SU-DHL-6 (cell line): ENCODE measurements at regions not wholly inside any gene's neighbourhood (a gene's known extent, or its start where the extent isn't known, plus 50 kb on each side); places are given as distances from the start of the nearest gene placed in this dataset.

Source experiments
- H2AFZ ChIP-seq: fragments of 200-600 bp; sonication (generic); 2 replicates; pipeline ENCODE4 v1.6.1; 2014; ENCODE audit warnings: low read depth, mild to moderate bottlenecking, moderate library complexity, mixed read lengths, antibody characterized with exemption, low read length; ENCODE audit not compliant: severe bottlenecking
- H3F3A ChIP-seq: fragments of 200-600 bp; shearing (Covaris generic); 2 replicates; pipeline ENCODE4 v1.6.0; 2016; ENCODE audit warnings: antibody characterized with exemption, mild to moderate bottlenecking; ENCODE audit not compliant: insufficient read depth
- H3K27ac ChIP-seq: fragments of 200-600 bp; sonication (generic); 2 replicates; pipeline ENCODE4 v1.5.1; 2016; ENCODE audit warnings: low read depth, mild to moderate bottlenecking, low read length, moderate library complexity, mixed read lengths
- H3K27me3 ChIP-seq: fragments of 200-600 bp; sonication (generic), shearing (Covaris generic); 2 replicates; pipeline ENCODE4 v1.6.0; 2014; ENCODE audit warnings: mild to moderate bottlenecking, low read length
- H3K36me3 ChIP-seq: fragments of 200-600 bp; sonication (generic); 2 replicates; pipeline ENCODE4 v1.6.1; 2014; ENCODE audit warnings: mild to moderate bottlenecking, low read length, mixed read lengths
- H3K4me2 ChIP-seq: fragments of 300-600, 200-600 bp; shearing (Covaris generic), sonication (generic); 2 replicates; pipeline ENCODE4 v1.6.0; 2014; ENCODE audit warnings: low read length, low read depth, mild to moderate bottlenecking; ENCODE audit not compliant: poor library complexity, severe bottlenecking
- H3K4me3 ChIP-seq: fragments of 200-600 bp; sonication (generic); 2 replicates; pipeline ENCODE4 v1.5.1; 2014; ENCODE audit warnings: antibody characterized with exemption, low read length, mild to moderate bottlenecking, mixed read lengths; ENCODE audit not compliant: insufficient read depth, poor library complexity, severe bottlenecking
- H3K79me2 ChIP-seq: fragments of 200-600 bp; sonication (generic); 2 replicates; pipeline ENCODE4 v1.6.1; 2014; ENCODE audit warnings: mild to moderate bottlenecking, low read length, moderate library complexity; ENCODE audit not compliant: insufficient read depth
- H3K9ac ChIP-seq: fragments of 200-600 bp; sonication (generic); 2 replicates; pipeline ENCODE4 v1.7.0; 2014; ENCODE audit warnings: mild to moderate bottlenecking, low read length
- H3K9me2 ChIP-seq: fragments of 200-600 bp; sonication (generic); replicated peaks from 2 replicates; pipeline ENCODE4 v1.6.1; 2014; ENCODE audit warnings: low read length; ENCODE audit not compliant: insufficient read depth
- H3K9me3 ChIP-seq: fragments of 200-600 bp; sonication (generic); 2 replicates; pipeline ENCODE4 v1.6.1; 2014; ENCODE audit warnings: low read length, mixed read lengths; ENCODE audit not compliant: insufficient read depth
- H4K20me1 ChIP-seq: fragments of 200-600 bp; sonication (generic); 2 replicates; pipeline ENCODE4 v1.6.1; 2014; ENCODE audit warnings: low read depth, mild to moderate bottlenecking, antibody characterized with exemption, low read length, moderate library complexity, mixed read lengths
- EZH2phosphoT487 ChIP-seq: fragments of 200-600 bp; sonication (generic), shearing (Covaris generic); conservative IDR thresholded peaks from 2 replicates; pipeline ENCODE4 v1.6.1; 2018; ENCODE audit warnings: mild to moderate bottlenecking, antibody characterized with exemption, low read length, moderate library complexity, mixed read lengths
- TF ChIP-seq, protein P1 (sequence below): fragments of 200-600 bp; sonication (generic); IDR thresholded peaks from one replicate; pipeline ENCODE4 v1.5.1; 2017; ENCODE audit warnings: antibody characterized with exemption, mild to moderate bottlenecking, low read length, moderate library complexity; ENCODE audit not compliant: insufficient read depth, poor library complexity, severe bottlenecking

DNA sequence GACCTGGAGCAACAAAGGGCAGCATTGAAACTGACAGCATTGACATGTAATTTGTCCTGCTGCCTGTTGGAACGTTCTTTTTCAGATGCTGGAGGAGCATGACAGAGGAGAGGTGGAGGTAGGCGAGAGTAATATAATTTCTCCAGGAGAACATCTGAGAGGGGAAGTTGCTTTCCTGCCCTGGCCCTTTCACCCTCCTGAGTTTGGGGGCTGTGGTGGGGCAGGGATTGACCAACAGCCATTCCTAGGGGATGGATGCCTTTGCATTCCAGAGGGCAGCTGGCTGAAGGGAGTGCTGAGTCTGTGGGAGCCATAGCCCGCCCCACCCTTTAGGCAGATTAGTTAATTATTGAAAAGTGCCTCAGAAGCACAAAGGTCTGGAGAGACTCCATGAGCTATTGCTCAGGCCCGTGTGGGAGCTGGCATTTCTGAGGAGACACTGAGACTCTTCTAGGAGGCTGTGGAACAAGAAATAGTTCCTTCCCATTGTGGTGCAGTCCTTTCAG lies 73.5 kb downstream of the ARF6 start:
- H2AFZ ChIP-seq, result peak overlapping the region; percentile 23
- H3F3A ChIP-seq, result peaks cover 58% of the 10 kb centered on the region
- no peak overlapping the region for H3K9ac ChIP-seq
- no peak overlapping the region for H3K4me3 ChIP-seq
- H3K9me2 ChIP-seq, result no peaks in the 10 kb centered on the region
- H3K36me3 ChIP-seq, result no peaks in the 10 kb centered on the region
- TF ChIP-seq EZH2phosphoT487, result no peak
- TF ChIP-seq, protein P1, sequence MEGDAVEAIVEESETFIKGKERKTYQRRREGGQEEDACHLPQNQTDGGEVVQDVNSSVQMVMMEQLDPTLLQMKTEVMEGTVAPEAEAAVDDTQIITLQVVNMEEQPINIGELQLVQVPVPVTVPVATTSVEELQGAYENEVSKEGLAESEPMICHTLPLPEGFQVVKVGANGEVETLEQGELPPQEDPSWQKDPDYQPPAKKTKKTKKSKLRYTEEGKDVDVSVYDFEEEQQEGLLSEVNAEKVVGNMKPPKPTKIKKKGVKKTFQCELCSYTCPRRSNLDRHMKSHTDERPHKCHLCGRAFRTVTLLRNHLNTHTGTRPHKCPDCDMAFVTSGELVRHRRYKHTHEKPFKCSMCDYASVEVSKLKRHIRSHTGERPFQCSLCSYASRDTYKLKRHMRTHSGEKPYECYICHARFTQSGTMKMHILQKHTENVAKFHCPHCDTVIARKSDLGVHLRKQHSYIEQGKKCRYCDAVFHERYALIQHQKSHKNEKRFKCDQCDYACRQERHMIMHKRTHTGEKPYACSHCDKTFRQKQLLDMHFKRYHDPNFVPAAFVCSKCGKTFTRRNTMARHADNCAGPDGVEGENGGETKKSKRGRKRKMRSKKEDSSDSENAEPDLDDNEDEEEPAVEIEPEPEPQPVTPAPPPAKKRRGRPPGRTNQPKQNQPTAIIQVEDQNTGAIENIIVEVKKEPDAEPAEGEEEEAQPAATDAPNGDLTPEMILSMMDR, result no peak
- H3K27me3 ChIP-seq, result no peaks in the 10 kb centered on the region
- H3K27ac ChIP-seq, result 0 out of 2 replicates have a peak overlapping the region, but pooled peaks have one; percentile 1
- no peak overlapping the region for H3K4me2 ChIP-seq
- no peaks in the 10 kb centered on the region for H3K9me3 ChIP-seq
- H3K79me2 ChIP-seq, result no peaks in the 10 kb centered on the region
- no peaks in the 10 kb centered on the region for H4K20me1 ChIP-seq

DNA sequence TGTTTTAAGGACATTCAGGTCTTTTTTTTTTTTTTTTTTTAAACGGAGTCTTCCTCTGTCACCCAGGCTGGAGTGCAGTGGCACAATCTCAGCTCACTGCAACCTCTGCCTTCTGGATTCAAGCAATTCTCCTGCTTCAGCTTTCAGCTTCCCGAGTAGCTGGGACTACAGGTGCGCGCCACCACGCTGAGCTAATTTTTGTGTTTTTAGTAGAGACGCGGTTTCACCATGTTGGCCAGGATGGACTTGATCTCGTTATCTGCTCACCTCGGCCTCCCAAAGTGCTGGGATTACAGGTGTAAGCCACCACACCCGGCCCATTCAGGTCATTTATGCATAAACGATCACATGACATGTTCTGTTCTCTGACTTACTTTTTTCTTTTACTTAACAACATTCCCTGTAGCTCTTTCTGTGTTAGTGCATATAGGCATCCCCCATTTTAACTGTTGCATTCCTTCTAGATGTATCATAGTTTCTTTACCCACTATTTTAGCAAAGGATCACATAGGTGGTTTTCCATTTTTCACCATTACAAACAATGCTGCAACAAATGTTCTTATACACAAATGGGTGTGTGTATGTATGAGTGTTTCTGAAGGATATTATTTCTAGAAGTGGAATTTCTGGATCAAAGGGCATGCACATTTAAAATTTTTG lies 74.2 kb downstream of the ARF6 start:
- H3K27ac ChIP-seq, result no peak overlapping the region
- no peaks in the 10 kb centered on the region for H3K27me3 ChIP-seq
- H3K9me3 ChIP-seq, result no peaks in the 10 kb centered on the region
- no peaks in the 10 kb centered on the region for H4K20me1 ChIP-seq
- TF ChIP-seq EZH2phosphoT487, result no peak
- TF ChIP-seq, protein P1, result no peak
- H3K79me2 ChIP-seq, result no peaks in the 10 kb centered on the region
- H2AFZ ChIP-seq, result no peak overlapping the region
- no peaks in the 10 kb centered on the region for H3K36me3 ChIP-seq
- H3F3A ChIP-seq, result peaks cover 58% of the 10 kb centered on the region
- H3K9me2 ChIP-seq, result no peaks in the 10 kb centered on the region
- no peak overlapping the region for H3K9ac ChIP-seq
- no peak overlapping the region for H3K4me2 ChIP-seq
- no peak overlapping the region for H3K4me3 ChIP-seq

DNA sequence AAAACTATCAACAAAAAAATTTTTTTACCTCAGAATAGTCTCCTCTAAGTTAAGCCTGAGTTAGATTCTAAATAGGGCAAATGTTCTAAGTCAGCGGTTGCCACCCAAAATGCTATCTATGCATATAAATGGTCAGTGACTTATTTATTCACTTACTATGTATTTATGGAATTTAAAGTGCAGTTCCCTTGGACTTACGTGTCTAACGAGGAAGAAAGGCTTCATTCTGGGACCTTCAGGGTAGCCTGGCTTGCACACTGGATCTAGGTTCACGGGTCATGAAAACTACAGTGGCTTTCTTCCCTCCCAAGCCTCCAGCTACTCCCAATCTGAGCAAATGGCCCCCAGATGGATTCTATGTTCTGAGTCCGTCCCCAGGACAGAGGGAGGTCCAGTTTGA lies 77.1 kb downstream of the ARF6 start:
- no peak for TF ChIP-seq EZH2phosphoT487
- TF ChIP-seq, protein P1, result no peak
- Histone ChIP-seq H3K36me3 (no peaks in the 10 kb centered on the region), H3K27me3 (no peaks in the 10 kb centered on the region), H2AFZ (peak overlapping the region; percentile 76), H3K9me2 (no peaks in the 10 kb centered on the region), H3K27ac (peak overlapping the region; percentile 99), H3K4me2 (peak overlapping the region; percentile 79), H3K79me2 (no peaks in the 10 kb centered on the region), H4K20me1 (no peaks in the 10 kb centered on the region), H3K4me3 (peak overlapping the region; percentile 37), H3F3A (peaks cover 58% of the 10 kb centered on the region), H3K9me3 (no peaks in the 10 kb centered on the region), H3K9ac (peak overlapping the region; percentile 62)
